ENCODE measurements at regions not wholly inside any gene's neighbourhood (a gene's known extent, or its start where the extent isn't known, plus 50 kb on each side); places are given as distances from the start of the nearest gene placed in this dataset.

GRCh38 chr2:52113338-52113737 lies 1081.4 kb upstream of the NRXN1 start:
- no peaks in the 10 kb centered on the region for H3K36me3 ChIP-seq (ENCODE audit: insufficient read depth, low read length, poor library complexity, severe bottlenecking)
- BruUV-seq (replicated peaks) = no TSS peak
- peaks cover 4% of the 10 kb centered on the region for H3K9me3 ChIP-seq (ENCODE audit: low read depth, low read length, poor library complexity, severe bottlenecking)
- CTCF ChIA-PET = no interaction called here
- no peak overlapping the region for H3K27ac ChIP-seq (ENCODE audit: low read depth, low read length, poor library complexity, severe bottlenecking)
- no peak for DNase-seq (ENCODE audit: low spot score)
- TF ChIP-seq CTCF (conservative IDR thresholded peaks at IDR 0.05; ENCODE audit: low read depth, low read length) (no peak), EZH2 (IDR thresholded peaks at IDR 0.05; ENCODE audit: borderline replicate concordance, low read depth, low read length, poor library complexity, severe bottlenecking) (no peak)
- H3K4me1 ChIP-seq (ENCODE audit: insufficient read depth, low read length, poor library complexity, severe bottlenecking) = no peaks in the 10 kb centered on the region
- intact Hi-C loops (cut with micrococcal nuclease; ENCODE audit: unreplicated experiment) = no loop called here
- POLR2A ChIA-PET (ENCODE audit: low non-redundant PET) = no interaction called here
- no peak overlapping the region for H3K4me3 ChIP-seq (ENCODE audit: low read depth, low read length, poor library complexity, severe bottlenecking)
- no peaks in the 10 kb centered on the region for H3K27me3 ChIP-seq (replicated peaks; ENCODE audit: insufficient read depth, low read depth, low read length, poor library complexity)

- Histone ChIP-seq H3K36me3 (ENCODE audit: insufficient read depth, low read length, poor library complexity, severe bottlenecking) (no peaks in the 10 kb centered on the region), H3K27me3 (replicated peaks; ENCODE audit: insufficient read depth, low read depth, low read length, poor library complexity) (no peaks in the 10 kb centered on the region), H3K4me1 (ENCODE audit: insufficient read depth, low read length, poor library complexity, severe bottlenecking) (no peaks in the 10 kb centered on the region), H3K4me3 (ENCODE audit: low read depth, low read length, poor library complexity, severe bottlenecking) (no peak overlapping the region), H3K27ac (ENCODE audit: low read depth, low read length, poor library complexity, severe bottlenecking) (no peak overlapping the region), H3K9me3 (ENCODE audit: low read depth, low read length, poor library complexity, severe bottlenecking) (peaks cover 4% of the 10 kb centered on the region)
- BruUV-seq (replicated peaks) = no TSS peak
- TF ChIP-seq CTCF (conservative IDR thresholded peaks at IDR 0.05; ENCODE audit: low read depth, low read length) = no peak
- no peak for TF ChIP-seq EZH2 (IDR thresholded peaks at IDR 0.05; ENCODE audit: borderline replicate concordance, low read depth, low read length, poor library complexity, severe bottlenecking)
- ChIA-PET POLR2A (ENCODE audit: low non-redundant PET) (no interaction called here), CTCF (no interaction called here)
- no peak for DNase-seq (ENCODE audit: low spot score)
- intact Hi-C loops (cut with micrococcal nuclease; ENCODE audit: unreplicated experiment) = no loop called here
Measured at GRCh38 chr2:52112141-52112540, 1080.2 kb upstream of the NRXN1 start.

- Histone ChIP-seq H3K27ac (ENCODE audit: low read depth, low read length, poor library complexity, severe bottlenecking) (no peak overlapping the region), H3K36me3 (ENCODE audit: insufficient read depth, low read length, poor library complexity, severe bottlenecking) (no peaks in the 10 kb centered on the region), H3K9me3 (ENCODE audit: low read depth, low read length, poor library complexity, severe bottlenecking) (peaks cover 4% of the 10 kb centered on the region), H3K4me3 (ENCODE audit: low read depth, low read length, poor library complexity, severe bottlenecking) (no peak overlapping the region), H3K27me3 (replicated peaks; ENCODE audit: insufficient read depth, low read depth, low read length, poor library complexity) (peaks cover 23% of the 10 kb centered on the region), H3K4me1 (ENCODE audit: insufficient read depth, low read length, poor library complexity, severe bottlenecking) (no peaks in the 10 kb centered on the region)
- intact Hi-C loops (cut with micrococcal nuclease; ENCODE audit: unreplicated experiment) = no loop called here
- ChIA-PET CTCF (no interaction called here), POLR2A (ENCODE audit: low non-redundant PET) (no interaction called here)
- DNase-seq (ENCODE audit: low spot score) = no peak
- BruUV-seq (replicated peaks) = no TSS peak
- TF ChIP-seq CTCF (conservative IDR thresholded peaks at IDR 0.05; ENCODE audit: low read depth, low read length) (no peak), EZH2 (IDR thresholded peaks at IDR 0.05; ENCODE audit: borderline replicate concordance, low read depth, low read length, poor library complexity, severe bottlenecking) (no peak)
Measured at GRCh38 chr2:52107124-52107523, 1075.2 kb upstream of the NRXN1 start.
